ENCODE measurements at regions not wholly inside any gene's neighbourhood (a gene's known extent, or its start where the extent isn't known, plus 50 kb on each side); places are given as distances from the start of the nearest gene placed in this dataset.

GRCh38 chr17:63171428-63172393, 205.7 kb downstream of the TANC2 start:
- Histone ChIP-seq H3K9me3 (no peaks in the 10 kb centered on the region), H3K36me3 (no peaks in the 10 kb centered on the region), H3K27ac (no peak overlapping the region), H3K4me3 (no peak overlapping the region), H3K27me3 (no peaks in the 10 kb centered on the region), H3K4me1 (no peaks in the 10 kb centered on the region)
- 90 to 91% methylated on average over 5 of the region's 5 CpGs for WGBS, 2 donors
- TF ChIP-seq POLR2AphosphoS5 (IDR thresholded peaks at IDR 0.05) = no peak
- TF ChIP-seq, protein P1, sequence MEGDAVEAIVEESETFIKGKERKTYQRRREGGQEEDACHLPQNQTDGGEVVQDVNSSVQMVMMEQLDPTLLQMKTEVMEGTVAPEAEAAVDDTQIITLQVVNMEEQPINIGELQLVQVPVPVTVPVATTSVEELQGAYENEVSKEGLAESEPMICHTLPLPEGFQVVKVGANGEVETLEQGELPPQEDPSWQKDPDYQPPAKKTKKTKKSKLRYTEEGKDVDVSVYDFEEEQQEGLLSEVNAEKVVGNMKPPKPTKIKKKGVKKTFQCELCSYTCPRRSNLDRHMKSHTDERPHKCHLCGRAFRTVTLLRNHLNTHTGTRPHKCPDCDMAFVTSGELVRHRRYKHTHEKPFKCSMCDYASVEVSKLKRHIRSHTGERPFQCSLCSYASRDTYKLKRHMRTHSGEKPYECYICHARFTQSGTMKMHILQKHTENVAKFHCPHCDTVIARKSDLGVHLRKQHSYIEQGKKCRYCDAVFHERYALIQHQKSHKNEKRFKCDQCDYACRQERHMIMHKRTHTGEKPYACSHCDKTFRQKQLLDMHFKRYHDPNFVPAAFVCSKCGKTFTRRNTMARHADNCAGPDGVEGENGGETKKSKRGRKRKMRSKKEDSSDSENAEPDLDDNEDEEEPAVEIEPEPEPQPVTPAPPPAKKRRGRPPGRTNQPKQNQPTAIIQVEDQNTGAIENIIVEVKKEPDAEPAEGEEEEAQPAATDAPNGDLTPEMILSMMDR (IDR thresholded peaks at IDR 0.05) = no peak
- TF ChIP-seq EP300 (IDR thresholded peaks at IDR 0.05) = no peak
- TF ChIP-seq POLR2A (IDR thresholded peaks at IDR 0.05) = no peak
- ATAC-seq (ENCODE audit: low FRiP score in 2 of 2) (peak in 1 of 2 donors; percentile 29), DNase-seq (no peak)

DNA sequence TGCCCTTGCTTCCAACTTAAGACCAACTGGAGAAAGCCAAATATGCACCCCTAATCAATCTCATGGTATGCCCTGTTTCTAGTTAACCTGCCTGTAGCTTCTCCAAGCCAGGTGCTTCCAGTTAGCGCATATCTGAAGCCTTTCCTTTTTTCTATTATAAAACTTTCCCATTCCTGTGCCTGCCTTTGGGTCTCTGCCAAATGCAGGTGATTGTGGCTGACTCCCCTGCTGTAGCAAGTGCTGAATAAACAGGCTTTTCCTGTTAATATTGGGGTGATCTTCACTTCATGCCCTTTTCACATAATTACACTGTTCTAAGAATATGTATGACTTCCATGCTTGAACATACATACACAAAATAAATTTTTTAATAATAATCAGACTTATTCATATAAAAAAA, 207.4 kb downstream of the TANC2 start:
- H3K4me1 ChIP-seq = no peaks in the 10 kb centered on the region
- no peak for DNase-seq
- no peaks in the 10 kb centered on the region for H3K36me3 ChIP-seq
- ATAC-seq (ENCODE audit: low FRiP score in 2 of 2) = no peak
- H3K9me3 ChIP-seq = no peaks in the 10 kb centered on the region
- 83 to 85% methylated on average over 1 of the region's 1 CpG for WGBS, 2 donors
- H3K4me3 ChIP-seq = no peak overlapping the region
- H3K27ac ChIP-seq = no peak overlapping the region
- no peak for TF ChIP-seq POLR2A (IDR thresholded peaks at IDR 0.05)
- TF ChIP-seq POLR2AphosphoS5 (IDR thresholded peaks at IDR 0.05) = no peak
- TF ChIP-seq EP300 (IDR thresholded peaks at IDR 0.05) = no peak
- TF ChIP-seq, protein P1 (IDR thresholded peaks at IDR 0.05) = no peak
- no peaks in the 10 kb centered on the region for H3K27me3 ChIP-seq

- 76 to 93% methylated on average over 1 of the region's 1 CpG for WGBS, 2 donors
- no peak for TF ChIP-seq POLR2AphosphoS5 (IDR thresholded peaks at IDR 0.05)
- TF ChIP-seq POLR2A (IDR thresholded peaks at IDR 0.05) = no peak
- no peak overlapping the region for H3K4me3 ChIP-seq
These were observed 207.9 kb downstream of the TANC2 start for GRCh38 chr17:63173903-63174302.

DNA sequence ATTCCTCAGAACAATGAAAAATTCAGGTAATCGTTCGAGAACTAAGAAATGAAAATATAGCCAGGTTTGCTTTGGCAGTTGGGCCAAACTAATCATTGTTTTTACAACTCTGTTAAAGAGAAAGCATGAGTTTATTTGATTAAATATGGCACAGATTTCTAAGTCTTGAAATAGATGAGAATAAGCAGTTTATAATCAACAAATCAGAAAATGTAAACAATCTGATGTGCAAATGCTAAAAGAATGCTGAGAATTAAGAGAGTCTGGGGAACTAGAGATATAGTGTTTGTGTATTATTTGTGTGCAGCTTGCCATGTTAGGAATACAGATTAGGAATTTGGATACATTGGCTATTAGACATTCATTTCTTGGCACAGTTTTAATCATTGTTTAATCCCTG, 212.5 kb downstream of the TANC2 start:
- WGBS, 2 donors = 40 to 84% methylated on average over 2 of the region's 2 CpGs
- H3K36me3 ChIP-seq = no peaks in the 10 kb centered on the region
- no peak for TF ChIP-seq EP300 (IDR thresholded peaks at IDR 0.05)
- TF ChIP-seq POLR2A (IDR thresholded peaks at IDR 0.05) = no peak
- no peak for TF ChIP-seq POLR2AphosphoS5 (IDR thresholded peaks at IDR 0.05)
- TF ChIP-seq, protein P1 (IDR thresholded peaks at IDR 0.05) = no peak
- ATAC-seq (ENCODE audit: low FRiP score in 2 of 2) (no peak), DNase-seq (no peak)
- no peaks in the 10 kb centered on the region for H3K27me3 ChIP-seq
- no peak overlapping the region for H3K4me3 ChIP-seq
- no peaks in the 10 kb centered on the region for H3K9me3 ChIP-seq
- no peak overlapping the region for H3K27ac ChIP-seq
- no peaks in the 10 kb centered on the region for H3K4me1 ChIP-seq

More at GRCh38 chr17:63173903-63174302, 207.9 kb downstream of the TANC2 start:
- no peaks in the 10 kb centered on the region for H3K9me3 ChIP-seq
- H3K4me1 ChIP-seq = no peaks in the 10 kb centered on the region
- ATAC-seq (ENCODE audit: low FRiP score in 2 of 2) (no peak), DNase-seq (no peak)
- no peaks in the 10 kb centered on the region for H3K36me3 ChIP-seq
- H3K27ac ChIP-seq = no peak overlapping the region
- no peaks in the 10 kb centered on the region for H3K27me3 ChIP-seq

DNA sequence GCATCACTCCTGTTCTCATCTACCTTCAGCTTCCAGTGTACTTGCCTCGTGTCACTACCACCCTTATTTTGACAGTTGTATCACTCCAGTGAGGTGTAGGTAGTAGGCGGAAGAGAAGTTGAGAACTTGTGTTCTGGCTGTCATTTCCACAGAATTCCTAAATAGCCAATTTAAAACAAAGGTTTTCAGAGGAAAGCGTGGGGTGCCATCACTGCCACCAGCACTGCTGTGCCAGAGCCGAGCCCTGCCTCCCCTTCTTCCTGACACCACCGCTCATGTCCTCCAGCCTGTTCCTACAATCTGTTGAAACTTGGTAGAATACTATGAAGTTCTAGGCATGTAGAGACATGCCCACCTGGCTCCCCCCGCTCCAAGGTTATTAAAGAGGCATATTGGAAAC, 215.8 kb downstream of the TANC2 start:
- H3K4me1 ChIP-seq = no peaks in the 10 kb centered on the region
- no peak overlapping the region for H3K27ac ChIP-seq
- H3K4me3 ChIP-seq = no peak overlapping the region
- no peaks in the 10 kb centered on the region for H3K27me3 ChIP-seq
- no peaks in the 10 kb centered on the region for H3K9me3 ChIP-seq
- 95 to 98% methylated on average over 6 of the region's 6 CpGs for WGBS, 2 donors
- ATAC-seq (ENCODE audit: low FRiP score in 2 of 2) = no peak
- no peak for DNase-seq
- TF ChIP-seq, protein P1 (IDR thresholded peaks at IDR 0.05) = no peak
- TF ChIP-seq EP300 (IDR thresholded peaks at IDR 0.05) = no peak
- no peaks in the 10 kb centered on the region for H3K36me3 ChIP-seq
